Activated CD8-positive, alpha-beta memory T cell treated with anti-CD3 and anti-CD28 coated beads, Interleukin-2, amount 50 U/mL, for 4 hours (primary cell): ENCODE measurements at regions not wholly inside any gene's neighbourhood (a gene's known extent, or its start where the extent isn't known, plus 50 kb on each side); places are given as distances from the start of the nearest gene placed in this dataset.
"Not testable (repeated sequence)": the region's sequence is repeated elsewhere in the genome, so short reads cannot be mapped to it uniquely, and the experiment has no call there.

Experiments
- DNase-seq: peaks from one replicate; pipeline ENCODE4 v3.0.0-alpha.2; 2020

DNA sequence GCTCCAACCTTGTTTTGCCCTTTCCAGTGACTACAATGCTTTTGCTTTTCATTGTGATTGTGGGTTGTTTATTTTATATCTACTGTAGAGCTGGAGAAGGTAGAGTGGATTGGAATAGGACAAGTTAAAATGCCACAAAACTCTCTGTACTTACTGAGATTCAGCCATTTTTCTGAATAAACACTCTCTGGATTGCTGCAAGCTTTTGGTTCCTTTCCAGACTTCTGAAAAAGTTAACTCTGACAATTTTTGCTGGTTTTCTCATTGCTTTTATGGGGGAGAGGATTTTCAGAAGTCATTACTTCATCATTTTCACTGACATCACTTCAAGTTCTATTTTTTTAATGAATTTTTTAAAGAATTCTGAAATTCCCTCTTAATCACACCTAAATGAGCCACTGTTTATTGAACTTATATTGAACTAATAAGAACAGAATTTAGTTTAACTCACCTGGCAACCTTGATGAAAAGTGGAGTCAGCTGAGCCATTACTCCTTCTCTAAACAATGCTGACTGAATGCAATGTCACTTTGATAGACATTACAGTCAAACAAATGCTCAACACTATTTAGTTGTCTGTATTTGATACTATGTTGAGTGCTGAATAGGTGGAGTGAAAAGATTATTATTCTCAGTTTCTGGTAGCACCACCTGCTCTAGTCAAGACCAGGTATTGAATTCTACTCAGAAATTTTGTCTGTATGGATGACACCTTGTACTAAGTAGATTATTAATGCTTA, 303.5 kb downstream of the DLEU7 start:
- DNase-seq = no peak

DNA sequence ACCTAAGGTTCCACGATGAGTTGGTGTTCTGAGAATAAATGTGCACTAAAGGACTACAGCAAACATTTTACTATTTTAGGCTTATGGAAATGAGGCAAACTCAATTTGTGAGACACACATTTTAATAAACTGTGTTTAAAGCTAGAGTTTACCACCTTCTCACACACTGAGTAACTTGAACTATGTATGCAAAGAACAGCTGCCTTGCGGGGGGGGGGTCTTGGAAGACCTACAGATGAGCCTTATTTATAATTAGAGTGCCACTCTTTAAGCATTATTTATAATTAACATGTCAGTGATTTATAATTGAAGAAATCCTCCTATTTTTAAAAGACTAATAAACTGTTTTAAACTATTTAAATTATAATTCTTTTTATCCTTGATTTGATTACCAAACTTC, 300.4 kb downstream of the DLEU7 start:
- DNase-seq = no peak

DNA sequence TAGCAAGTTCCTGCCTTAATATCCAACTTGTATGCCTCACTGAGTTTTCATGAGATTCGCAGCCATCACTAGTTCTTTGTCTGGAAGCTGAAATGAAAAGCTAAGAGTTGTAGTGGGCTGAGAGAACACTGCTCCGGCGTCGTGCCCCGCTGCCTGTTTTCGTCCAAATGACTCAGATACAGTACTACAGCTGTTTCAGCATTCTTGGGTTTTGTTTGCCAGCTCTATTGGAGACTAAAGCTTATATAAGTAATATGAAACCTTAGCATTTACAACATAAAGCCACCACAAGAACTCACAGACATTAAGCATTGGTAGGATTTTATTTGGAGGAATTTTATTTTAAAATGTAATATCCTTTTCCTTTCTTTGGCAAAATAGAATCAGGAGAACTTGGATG, 299.7 kb downstream of the DLEU7 start:
- DNase-seq = no peak

DNA sequence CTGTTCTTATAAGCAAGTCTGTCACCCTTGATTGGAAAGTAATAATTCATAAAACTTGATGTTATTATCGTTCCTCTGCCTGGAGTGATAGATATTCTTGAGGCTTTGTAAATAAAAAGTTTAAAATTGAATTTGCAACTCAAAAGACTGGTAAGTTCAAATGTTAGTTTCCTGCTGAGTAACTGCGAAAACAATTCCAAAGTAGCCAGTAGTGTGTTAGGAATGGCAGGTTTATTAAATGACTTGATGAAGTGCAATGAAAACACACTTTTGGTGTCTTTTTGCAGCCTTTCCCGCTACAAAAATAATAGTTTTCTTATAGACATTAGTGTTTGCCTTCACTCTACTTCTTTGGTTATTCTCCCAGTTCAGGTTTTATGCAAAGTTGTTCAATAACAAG, 299.3 kb downstream of the DLEU7 start:
- DNase-seq = no peak

DNA sequence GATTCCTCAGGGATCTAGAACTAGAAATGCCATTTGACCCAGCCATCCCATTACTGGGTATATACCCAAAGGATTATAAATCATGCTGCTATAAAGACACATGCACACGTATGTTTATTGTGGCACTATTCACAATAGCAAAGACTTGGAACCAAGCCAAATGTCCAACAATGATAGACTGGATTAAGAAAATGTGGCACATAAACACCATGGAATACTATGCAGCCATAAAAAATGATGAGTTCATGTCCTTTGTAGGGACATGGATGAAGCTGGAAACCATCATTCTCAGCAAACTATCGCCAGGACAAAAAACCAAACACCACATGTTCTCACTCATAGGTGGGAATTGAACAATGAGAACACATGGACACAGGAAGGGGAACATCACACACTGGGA, 296.3 kb downstream of the DLEU7 start:
- DNase-seq = not testable (repeated sequence)

DNA sequence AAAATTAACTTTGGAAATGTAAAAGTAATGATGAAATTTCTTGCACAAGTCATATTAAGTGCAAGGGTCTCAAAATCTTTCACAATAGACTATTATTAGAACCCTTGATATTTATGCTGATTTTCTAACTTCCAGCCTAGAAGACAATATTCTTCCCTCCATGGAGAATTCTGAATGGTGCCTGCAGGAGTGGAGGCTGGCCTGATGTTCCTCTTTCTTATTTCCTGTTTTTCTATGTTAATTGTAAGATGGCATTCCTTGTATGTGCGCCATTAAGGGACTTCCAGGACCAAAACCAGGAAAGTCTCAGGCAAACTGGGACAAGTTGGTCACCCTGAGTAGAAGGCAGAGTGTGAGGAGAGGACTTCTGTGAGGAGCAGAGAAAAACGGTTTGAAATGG, 294.9 kb downstream of the DLEU7 start:
- no peak for DNase-seq

DNA sequence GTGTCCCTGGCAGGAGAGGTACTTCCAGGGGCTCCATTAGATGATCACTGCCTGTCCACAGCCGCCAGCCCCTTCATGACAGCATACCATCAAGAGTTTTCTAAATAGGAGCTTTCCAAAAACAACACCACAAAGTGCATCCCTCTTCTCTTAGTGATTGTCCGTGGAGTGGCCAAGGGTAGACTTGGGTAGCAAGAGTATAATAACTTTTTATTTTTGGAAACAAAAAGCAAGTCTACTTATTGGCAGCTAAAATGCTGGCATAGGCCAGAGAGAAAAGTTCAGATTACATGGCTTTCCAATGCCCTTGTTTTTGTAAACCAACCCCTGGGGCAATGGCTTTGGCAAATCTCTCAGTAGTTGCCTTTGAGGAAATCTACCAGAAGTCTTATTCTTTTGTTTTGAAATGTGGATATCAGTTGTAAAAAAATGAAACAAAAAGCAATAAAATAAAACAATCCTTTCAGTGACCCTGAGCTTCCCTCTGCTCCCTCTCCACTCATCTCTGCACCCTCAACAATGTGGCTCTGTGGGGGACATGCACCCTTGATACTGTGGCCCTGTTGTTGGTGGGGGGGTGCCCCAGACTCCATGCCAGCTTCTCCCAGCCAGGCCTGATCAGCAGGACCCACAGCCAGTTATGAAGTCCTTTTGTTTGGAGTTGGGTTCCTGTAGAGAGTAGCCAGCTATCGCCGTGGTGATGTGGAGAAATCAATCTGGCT, 294.1 kb downstream of the DLEU7 start:
- no peak for DNase-seq

DNA sequence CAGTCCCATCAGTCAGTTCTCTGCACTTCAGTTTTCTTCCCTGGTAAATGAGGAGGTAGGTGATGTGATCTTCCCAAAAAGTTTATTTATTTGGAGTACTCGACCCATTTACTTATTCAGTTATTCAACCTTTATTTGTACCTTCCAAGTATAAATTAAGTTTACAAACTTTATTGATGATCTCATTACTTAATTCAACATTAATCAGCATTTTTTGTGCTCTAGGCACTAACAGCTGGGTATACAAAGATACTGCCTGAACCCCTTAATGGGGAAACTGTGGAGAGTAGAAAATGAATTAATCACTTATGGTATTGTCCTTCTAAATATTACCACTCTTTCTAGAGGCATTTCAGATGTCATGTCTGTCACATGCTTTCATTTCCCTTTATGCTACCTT, 293.3 kb downstream of the DLEU7 start:
- DNase-seq = no peak

DNA sequence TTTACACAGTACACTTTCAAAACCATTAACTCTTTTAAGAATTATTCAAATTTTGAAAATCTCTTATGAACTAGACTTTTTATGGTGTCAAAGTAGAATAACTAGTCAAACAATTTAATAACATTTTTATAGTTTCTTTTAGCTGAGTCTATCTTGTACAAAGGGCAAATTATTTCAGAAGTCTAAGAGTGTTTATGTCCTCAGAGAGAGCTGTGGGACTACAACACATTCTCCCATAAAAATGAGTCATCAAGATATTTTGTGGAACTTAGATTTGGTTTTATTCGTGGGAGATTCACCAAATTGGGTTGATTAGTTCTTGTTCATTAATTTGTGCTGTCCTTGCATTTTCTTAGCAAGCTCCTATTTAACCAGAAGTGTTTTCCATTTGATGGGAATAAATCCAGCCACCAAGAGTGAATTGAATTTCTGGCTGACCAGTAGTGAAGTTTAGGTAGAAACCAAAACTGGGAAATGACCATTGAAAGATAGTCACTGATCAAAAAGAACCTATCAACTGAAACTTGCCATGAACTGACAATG, 291.0 kb downstream of the DLEU7 start:
- DNase-seq = no peak

DNA sequence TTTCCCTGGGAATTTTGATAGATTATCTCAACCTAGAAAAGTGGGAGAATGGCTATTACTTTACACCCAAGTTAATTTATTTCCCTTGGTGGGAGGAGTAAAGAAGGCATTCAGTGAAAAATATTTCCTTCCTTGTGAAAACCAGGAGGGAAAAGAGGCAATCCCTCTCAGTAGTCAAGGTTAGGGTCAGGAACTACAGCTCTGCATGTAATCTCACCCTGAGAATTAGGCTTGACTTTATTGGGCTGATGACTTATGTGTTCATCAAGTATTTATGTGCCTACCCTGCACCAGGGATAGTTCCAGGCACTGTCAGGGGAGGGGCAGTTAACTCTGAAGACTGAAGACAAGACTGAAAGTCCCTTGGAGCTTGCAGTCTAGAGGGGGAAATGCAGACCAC, 281.8 kb downstream of the DLEU7 start:
- no peak for DNase-seq

DNA sequence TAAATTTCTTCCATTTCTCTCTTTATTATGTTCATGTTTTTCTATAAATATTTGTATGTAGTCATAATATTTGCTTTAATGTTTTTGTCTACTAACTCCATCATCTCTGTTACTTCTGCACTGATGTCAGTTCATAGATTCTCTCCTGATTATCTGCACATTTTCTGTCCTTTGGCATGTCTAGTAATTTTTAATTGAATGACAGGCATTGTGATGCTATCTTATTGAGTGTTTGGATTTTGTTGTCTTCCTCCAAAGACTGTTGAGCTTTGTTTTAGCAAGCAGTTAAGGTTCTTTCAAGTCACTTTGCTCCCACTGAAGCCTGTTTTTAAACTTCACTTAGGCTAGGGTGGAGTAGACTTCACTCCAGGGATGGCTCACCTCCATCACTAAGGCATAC, 276.8 kb downstream of the DLEU7 start:
- DNase-seq = no peak

DNA sequence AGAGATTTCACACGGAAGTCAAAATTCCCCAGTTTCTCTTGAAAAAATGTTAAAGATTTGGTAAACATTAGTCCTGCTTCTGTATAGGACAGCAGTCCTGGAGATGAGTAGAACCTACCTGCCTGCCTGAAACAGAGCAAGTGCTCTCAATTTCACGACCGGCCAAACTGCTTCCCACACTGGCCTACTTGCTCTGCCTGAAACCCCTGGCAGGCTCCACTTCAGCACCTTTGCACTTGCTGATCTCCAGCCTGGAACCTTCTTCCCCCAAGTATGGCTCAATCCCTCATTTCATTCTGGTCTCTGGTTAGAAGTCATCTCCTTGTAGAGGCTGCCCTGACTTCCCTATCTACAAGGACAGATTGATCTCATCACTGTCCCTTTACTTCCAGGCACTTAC, 271.4 kb downstream of the DLEU7 start:
- DNase-seq = no peak

DNA sequence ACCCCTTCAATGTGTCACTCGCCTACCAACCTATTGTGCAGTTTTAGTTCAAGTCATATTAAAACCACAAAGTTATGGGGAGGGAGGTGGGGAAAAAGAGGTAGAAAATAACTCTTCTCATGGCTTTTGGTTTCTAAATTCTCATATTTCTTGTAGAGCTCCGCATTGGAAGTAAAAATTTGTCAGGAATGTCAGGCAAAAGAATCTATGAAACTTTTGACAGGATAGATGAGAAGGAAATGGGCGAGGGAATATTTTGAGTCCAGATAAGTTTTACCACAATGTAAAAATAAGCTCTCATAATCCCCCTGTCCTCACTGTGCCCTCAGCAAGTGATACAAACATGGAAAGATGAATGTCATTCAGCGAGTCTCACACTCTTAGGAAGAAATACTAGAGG, 270.4 kb downstream of the DLEU7 start:
- DNase-seq = no peak

DNA sequence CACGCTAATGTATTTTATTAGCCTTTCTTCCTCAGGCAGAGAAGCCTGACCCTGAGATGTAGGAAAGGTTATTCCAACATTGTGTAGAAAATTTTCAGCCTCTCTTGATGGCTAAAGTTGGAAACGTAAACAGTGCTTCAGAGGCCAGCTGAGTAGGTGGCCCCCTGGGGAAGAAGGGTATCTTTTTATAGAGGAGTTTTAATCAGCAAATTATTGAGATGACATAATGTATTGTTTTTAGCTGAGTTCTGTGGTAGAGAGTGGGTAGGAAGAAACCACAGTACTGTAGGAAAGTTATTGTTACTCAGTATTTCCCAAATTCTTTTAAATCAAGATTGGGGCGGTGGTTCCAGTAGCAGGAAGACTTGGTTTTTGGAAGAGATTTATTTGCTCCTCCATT, 268.8 kb downstream of the DLEU7 start:
- no peak for DNase-seq

DNA sequence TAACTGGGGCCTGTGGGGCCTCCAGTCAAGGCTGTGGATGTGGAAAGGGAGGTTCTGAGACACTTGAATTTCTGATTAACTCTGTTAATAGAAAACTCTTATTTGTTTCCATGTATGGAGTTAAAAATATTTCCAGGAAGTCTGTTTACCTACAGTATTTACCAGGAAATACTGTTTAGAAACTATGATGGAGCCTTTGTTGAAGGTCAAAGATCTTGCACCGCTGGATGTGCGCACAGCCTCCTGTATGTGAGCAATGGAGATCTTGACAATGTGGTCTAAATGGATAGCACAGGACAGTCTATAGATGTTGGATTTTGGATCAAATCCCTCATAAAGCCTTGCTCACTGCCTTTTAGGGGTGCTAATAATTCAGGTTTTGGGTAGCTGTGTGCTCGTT, 268.4 kb downstream of the DLEU7 start:
- no peak for DNase-seq

DNA sequence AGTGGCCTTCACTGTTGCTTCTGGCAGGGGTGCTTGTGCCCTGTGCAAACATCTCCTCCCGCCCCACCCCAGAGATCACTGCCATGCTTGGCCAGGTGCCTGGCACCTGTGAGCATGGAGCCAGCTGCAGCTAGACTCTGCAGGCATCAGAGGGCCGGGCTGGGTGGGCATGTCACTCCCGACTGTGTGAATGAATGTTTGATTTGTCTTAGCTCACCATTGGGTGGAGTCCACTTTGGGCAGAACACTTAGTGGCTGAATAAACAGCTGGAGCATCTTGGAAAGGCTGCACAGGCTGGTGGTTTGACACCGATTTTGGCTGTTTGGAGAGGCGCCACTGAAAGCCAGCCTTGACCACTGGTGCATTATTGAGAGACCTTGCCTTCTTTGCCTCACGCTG, 267.3 kb downstream of the DLEU7 start:
- DNase-seq = no peak

DNA sequence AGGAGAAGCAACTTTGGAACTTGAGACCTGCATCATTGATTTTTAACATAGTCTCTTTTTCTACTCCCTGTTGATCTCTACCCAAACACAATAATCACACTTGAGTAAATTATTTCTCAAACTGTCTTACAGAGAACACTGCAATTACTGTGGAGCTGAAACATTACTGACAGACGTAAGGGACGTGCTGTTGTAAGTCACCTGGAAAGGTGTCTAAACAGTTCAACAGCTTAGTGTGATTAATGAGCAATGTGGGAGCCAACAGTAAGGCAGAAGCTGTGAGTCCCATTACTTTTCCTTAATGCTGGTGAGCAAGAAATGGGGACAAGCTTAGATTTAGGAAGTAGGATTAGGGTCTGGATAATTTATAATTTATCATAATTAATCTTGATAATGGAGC, 265.7 kb downstream of the DLEU7 start:
- DNase-seq = no peak

DNA sequence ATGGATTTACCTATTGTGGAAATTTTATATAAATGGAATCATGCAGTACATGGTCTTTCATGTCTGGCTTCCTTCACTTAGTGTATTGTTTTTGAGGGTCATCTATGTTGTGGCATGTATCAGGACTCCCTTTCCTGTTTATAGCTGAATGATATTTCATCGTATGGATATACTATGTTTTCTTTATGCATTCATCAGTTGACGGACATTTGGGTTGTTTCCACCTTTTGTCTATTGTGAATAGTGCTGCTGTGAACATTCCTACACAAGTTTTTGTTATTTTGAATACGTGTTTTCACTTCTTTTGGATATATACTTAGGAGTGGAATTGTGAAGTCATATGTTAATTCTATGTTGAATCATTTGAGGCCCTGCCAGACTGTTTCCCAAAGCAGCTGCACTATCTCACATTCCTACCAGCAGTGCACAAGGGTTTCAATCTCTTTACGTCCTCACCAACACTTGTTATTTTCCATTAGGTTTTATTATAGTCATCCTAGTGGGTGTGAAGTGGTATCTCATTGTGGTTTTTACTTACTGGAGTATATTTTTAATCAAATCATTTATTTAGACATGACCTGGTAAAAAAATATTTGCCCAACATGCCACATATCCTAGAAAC, 262.7 kb downstream of the DLEU7 start:
- no peak for DNase-seq

DNA sequence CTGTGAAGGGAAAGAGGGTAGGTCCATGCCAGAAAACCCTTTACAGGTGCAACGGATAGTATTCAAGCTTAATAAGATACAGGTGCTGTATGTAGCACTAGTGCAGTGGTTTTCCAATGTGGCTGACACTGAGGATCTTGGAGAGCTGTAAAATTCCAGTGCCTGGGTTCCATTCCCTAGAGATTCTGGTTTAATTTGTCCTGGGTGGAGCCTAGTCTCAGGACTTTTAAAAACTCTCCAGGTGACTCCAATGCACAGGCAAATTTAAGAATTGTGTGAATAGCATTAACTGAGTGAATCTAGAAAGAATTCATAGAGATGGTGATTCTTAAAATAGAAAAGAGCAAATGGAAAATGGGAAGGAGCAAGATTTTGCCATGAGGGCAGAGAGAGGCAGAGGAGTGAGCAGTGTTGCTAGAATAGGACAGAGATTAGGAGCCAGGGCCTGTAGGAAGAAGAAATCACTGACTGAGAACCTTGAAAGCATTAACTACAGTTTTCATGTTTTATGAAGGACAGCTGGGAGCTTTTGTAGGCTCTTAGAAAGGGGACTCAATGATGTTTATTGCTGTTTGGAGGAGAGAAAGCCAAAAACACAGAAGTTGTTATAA, 261.8 kb downstream of the DLEU7 start:
- no peak for DNase-seq

DNA sequence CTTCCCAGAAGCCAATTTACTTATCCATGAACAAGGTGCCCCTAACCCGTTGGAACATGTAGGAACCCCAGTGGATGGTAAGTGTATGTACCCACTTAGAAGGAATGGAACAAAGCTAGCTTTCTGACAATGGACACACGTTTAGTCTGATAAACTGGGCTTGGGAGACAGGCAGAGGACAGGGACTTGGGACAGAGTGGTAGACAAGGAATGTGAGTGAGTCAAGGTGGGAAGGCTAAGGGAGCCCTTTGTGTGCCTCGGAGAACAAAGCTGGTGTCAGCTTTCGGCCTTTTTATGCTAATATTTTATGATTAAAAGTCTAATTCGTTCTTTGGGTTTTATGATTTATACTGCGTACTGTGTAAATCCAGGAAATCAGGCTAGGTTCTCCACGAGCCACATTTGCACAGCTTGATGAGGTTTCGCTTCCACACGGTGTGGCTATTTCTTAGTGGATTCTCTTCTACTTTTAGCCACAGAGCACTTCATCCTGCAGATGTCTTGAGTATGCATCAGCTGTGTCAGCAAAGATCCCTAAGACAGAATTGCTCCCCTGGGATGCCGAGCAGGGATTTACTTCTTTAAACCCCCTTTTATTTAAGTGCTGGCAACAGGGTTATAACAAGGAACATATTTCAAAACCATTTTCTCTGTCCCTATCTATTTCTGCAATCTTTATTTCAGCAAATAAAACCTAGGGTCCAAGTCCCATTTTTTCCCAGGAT, 258.5 kb downstream of the DLEU7 start:
- no peak for DNase-seq

DNA sequence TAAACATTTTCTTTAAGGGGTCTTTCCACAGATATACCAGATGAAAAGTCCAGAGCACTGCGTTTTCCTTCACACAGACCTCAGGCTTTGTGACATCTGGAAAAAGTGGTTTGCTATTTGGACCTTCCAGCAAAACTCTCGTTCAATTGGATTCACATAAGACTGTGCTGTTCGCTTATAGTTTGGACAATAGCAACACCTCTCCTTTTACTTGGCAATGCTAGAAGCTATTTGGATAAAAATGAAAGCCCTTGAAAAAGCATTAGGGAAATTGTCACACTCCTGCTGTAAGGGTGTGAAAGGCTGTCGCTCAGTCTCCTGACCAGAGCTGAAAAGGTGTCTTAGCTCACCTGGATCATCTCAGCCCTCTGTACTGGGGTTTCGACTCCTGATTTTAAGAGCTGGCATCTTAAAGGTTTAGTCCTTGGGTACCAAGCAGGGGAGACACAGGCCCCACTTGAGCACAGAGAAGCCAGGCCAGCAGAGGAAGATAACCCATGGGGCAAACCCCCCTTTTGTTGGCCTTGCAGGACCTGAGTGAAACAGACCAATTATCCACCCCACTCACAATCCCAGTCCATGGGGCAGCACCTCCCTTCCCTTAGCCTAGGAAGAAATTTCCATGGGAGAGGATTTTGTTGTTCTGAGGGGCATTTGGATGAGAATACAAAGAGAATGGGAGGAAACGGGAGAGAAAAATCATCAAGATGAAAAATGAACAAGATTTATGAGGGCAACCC, 257.6 kb downstream of the DLEU7 start:
- no peak for DNase-seq

DNA sequence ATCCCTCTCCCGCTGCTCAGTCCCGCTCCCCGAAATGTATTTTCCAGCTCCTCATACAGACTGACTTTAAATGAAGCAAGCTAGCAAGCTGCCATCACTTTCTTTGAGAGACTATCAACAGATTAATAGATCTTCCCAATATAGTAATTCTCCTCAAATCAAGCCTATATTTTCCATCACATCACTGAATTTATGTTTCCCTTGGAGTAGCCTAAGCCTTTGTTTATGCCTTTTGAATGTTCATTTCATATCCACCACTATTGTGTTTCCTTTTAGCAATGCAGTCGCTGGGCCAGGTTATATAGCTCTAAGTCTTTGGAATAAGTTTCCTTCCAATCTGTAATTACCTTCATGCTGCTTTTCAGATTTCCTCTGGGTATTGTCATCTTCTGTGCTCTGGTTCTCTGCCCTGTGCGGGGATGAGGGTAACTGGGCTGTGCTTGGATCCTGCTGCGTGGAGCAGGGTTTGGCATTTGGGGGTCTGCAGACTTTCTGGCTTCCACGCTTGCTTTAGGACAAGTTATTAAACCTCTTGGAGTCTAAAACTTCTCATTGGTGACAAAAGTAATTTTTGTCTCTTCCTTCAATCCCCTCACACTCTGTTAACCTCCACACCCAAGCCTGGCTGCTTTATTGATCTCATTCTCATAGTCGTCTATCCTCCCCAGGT, 256.9 kb downstream of the DLEU7 start:
- no peak for DNase-seq
